Testis (tissue), 2 donors: ENCODE measurements at regions not wholly inside any gene's neighbourhood (a gene's known extent, or its start where the extent isn't known, plus 50 kb on each side); places are given as distances from the start of the nearest gene placed in this dataset.

ENCODE experiments used
- DNase-seq: peaks from one replicate; pipeline ENCODE4 v3.0.0-alpha.2; 2019
- H3K27ac ChIP-seq, 2 donors: fragments of 200-600 bp; sonication (generic); one replicate each; pipeline ENCODE4 v1.5.1; 2019
- H3K27me3 ChIP-seq: fragments of 200-600 bp; sonication (generic); one replicate; pipeline ENCODE4 v1.5.1; 2019
- H3K36me3 ChIP-seq: fragments of 200-600 bp; sonication (generic); one replicate; pipeline ENCODE4 v1.5.1; 2017; ENCODE audit warnings: low read depth; ENCODE audit errors: missing control alignments
- H3K4me1 ChIP-seq: fragments of 200-600 bp; sonication (generic); one replicate; pipeline ENCODE4 v1.5.1; 2019
- H3K4me3 ChIP-seq, 2 donors: fragments of 200-600 bp; sonication (generic); one replicate each; pipeline ENCODE4 v1.5.1; 2017 to 2019
- H3K9me3 ChIP-seq: fragments of 200-600 bp; sonication (generic); one replicate; pipeline ENCODE4 v1.5.1; 2017
- CTCF ChIP-seq, 3 experiments: fragments of 450-650 bp in 2 of 3; fragments of 200-600 bp in 1 of 3; sonication (generic) in 1 of 3; IDR thresholded peaks; one replicate each; pipeline ENCODE4 v1.5.1; 2016 to 2019; ENCODE audit warnings: antibody characterized with exemption in 3 of 3, mild to moderate bottlenecking in 2 of 3, moderate library complexity in 1 of 3
- POLR2A ChIP-seq: fragments of 450-650 bp; IDR thresholded peaks from one replicate; pipeline ENCODE4 v1.6.1; 2017; ENCODE audit warnings: antibody characterized with exemption, mild to moderate bottlenecking, moderate library complexity
- WGBS, 2 donors: methylation state at CpG; one replicate each; pipeline ENCODE4 v1.1.5; 2018; 5-methylcytosine and 5-hydroxymethylcytosine counted together
- intact Hi-C: fragments of 100-400 bp; cut with DNase I; formaldehyde crosslinking; loops from one replicate; pipeline ENCODE4 v1.15.1; 2023; ENCODE audit warnings: low total_unique reads

- no peak overlapping the region for H3K4me3 ChIP-seq
- DNase-seq, result no peak
- no peaks in the 10 kb centered on the region for H3K9me3 ChIP-seq
- no peak overlapping the region for H3K27ac ChIP-seq
- H3K27me3 ChIP-seq, result no peaks in the 10 kb centered on the region
- no peaks in the 10 kb centered on the region for H3K36me3 ChIP-seq
- TF ChIP-seq CTCF (IDR thresholded peaks at IDR 0.05), result no peak
- no peak for TF ChIP-seq POLR2A
- intact Hi-C loops, result no loop called here
- no peaks in the 10 kb centered on the region for H3K4me1 ChIP-seq
- WGBS, 2 donors, result 77 to 89% methylated on average over 15 of the region's 15 CpGs
Observed at GRCh38 chr4:132123870-132124623, 1025.0 kb upstream of the PCDH10 start.

GRCh38 chr4:132124624-132124974, 1024.5 kb upstream of the PCDH10 start:
- no peak overlapping the region for H3K4me3 ChIP-seq
- no peaks in the 10 kb centered on the region for H3K9me3 ChIP-seq
- intact Hi-C loops, result no loop called here
- H3K36me3 ChIP-seq, result no peaks in the 10 kb centered on the region
- no peaks in the 10 kb centered on the region for H3K27me3 ChIP-seq
- 88 to 98% methylated on average over 1 of the region's 1 CpG for WGBS, 2 donors
- H3K27ac ChIP-seq, result no peak overlapping the region
- no peak for DNase-seq
- no peaks in the 10 kb centered on the region for H3K4me1 ChIP-seq
- no peak for TF ChIP-seq CTCF (IDR thresholded peaks at IDR 0.05)
- TF ChIP-seq POLR2A, result no peak

- 41 to 56% methylated on average over 2 of the region's 2 CpGs for WGBS, 2 donors
- no peaks in the 10 kb centered on the region for H3K4me1 ChIP-seq
- H3K27me3 ChIP-seq, result no peaks in the 10 kb centered on the region
- H3K9me3 ChIP-seq, result no peaks in the 10 kb centered on the region
- H3K4me3 ChIP-seq, result no peak overlapping the region
- no peak for DNase-seq
- TF ChIP-seq CTCF (IDR thresholded peaks at IDR 0.05) (no peak), POLR2A (no peak)
- H3K27ac ChIP-seq, result no peak overlapping the region
- no peaks in the 10 kb centered on the region for H3K36me3 ChIP-seq
- intact Hi-C loops, result no loop called here
Observed at GRCh38 chr4:132125131-132125530, 1024.0 kb upstream of the PCDH10 start.

GRCh38 chr4:132132433-132132832, 1016.7 kb upstream of the PCDH10 start:
- H3K4me1 ChIP-seq, result no peaks in the 10 kb centered on the region
- DNase-seq, result no peak
- intact Hi-C loops, result no loop called here
- WGBS, 2 donors, result 66 to 68% methylated on average over 2 of the region's 2 CpGs
- no peaks in the 10 kb centered on the region for H3K9me3 ChIP-seq
- H3K27ac ChIP-seq, result no peak overlapping the region
- no peak overlapping the region for H3K4me3 ChIP-seq
- H3K27me3 ChIP-seq, result no peaks in the 10 kb centered on the region
- TF ChIP-seq POLR2A, result no peak
- no peak for TF ChIP-seq CTCF (IDR thresholded peaks at IDR 0.05)
- H3K36me3 ChIP-seq, result no peaks in the 10 kb centered on the region

- no peak overlapping the region for H3K4me3 ChIP-seq
- WGBS, 2 donors, result 91 to 100% methylated on average over 2 to 5 of the region's 5 CpGs
- TF ChIP-seq POLR2A (no peak), CTCF (IDR thresholded peaks at IDR 0.05) (no peak)
- H3K27ac ChIP-seq, result no peak overlapping the region
- H3K36me3 ChIP-seq, result no peaks in the 10 kb centered on the region
- H3K27me3 ChIP-seq, result no peaks in the 10 kb centered on the region
- no peaks in the 10 kb centered on the region for H3K9me3 ChIP-seq
- no peaks in the 10 kb centered on the region for H3K4me1 ChIP-seq
- DNase-seq, result no peak
- intact Hi-C loops, result no loop called here
Observed at GRCh38 chr4:132169660-132170059, 979.4 kb upstream of the PCDH10 start.
